Smooth muscle cell (in vitro differentiated cells): ENCODE measurements at regions not wholly inside any gene's neighbourhood (a gene's known extent, or its start where the extent isn't known, plus 50 kb on each side); places are given as distances from the start of the nearest gene placed in this dataset.
A peak's percentile ranks its signal among the peaks of the same experiment; 100 is the strongest.

ENCODE experiments used
- DNase-seq: peaks from one replicate; lab custom pipeline; 2025; ENCODE audit not compliant: unreplicated experiment; lab: John Stamatoyannopoulos, UW
- H2AFZ ChIP-seq: fragments of 200-600 bp; sonication (generic); 2 replicates; pipeline ENCODE4 v1.6.0; 2016; ENCODE audit warnings: antibody characterized with exemption, low read depth, mild to moderate bottlenecking
- H3F3A ChIP-seq: fragments of 200-600 bp; sonication (generic); 2 replicates; pipeline ENCODE4 v1.6.0; 2017; ENCODE audit warnings: antibody characterized with exemption, low read depth
- H3K27ac ChIP-seq: fragments of 200-600 bp; sonication (generic); 2 replicates; pipeline ENCODE4 v1.5.1; 2016; ENCODE audit warnings: low read depth, mild to moderate bottlenecking
- H3K27me3 ChIP-seq: fragments of 200-600 bp; sonication (generic); 2 replicates; pipeline ENCODE4 v1.6.1; 2016; ENCODE audit warnings: low read depth, mild to moderate bottlenecking
- H3K36me3 ChIP-seq: fragments of 200-600 bp; sonication (generic); 2 replicates; pipeline ENCODE4 v1.5.1; 2016; ENCODE audit warnings: low read depth
- H3K4me1 ChIP-seq: fragments of 200-600 bp; sonication (generic); 2 replicates; pipeline ENCODE4 v1.5.1; 2016; ENCODE audit warnings: low read depth
- H3K4me2 ChIP-seq: fragments of 200-600 bp; sonication (generic); 2 replicates; pipeline ENCODE4 v1.6.0; 2016; ENCODE audit warnings: mild to moderate bottlenecking
- H3K4me3 ChIP-seq: fragments of 200-600 bp; sonication (generic); 2 replicates; pipeline ENCODE4 v1.5.1; 2016; ENCODE audit warnings: mild to moderate bottlenecking
- H3K79me2 ChIP-seq: fragments of 200-600 bp; sonication (generic); 2 replicates; pipeline ENCODE4 v1.6.0; 2016; ENCODE audit warnings: low read depth, mild to moderate bottlenecking
- H3K9ac ChIP-seq: fragments of 200-600 bp; sonication (generic); 2 replicates; pipeline ENCODE4 v1.6.0; 2016; ENCODE audit warnings: low read depth
- H3K9me3 ChIP-seq: fragments of 200-600 bp; sonication (generic); replicated peaks from 2 replicates; pipeline ENCODE4 v1.5.1; 2016; ENCODE audit warnings: low read depth
- H4K20me1 ChIP-seq: fragments of 200-600 bp; sonication (generic); 2 replicates; pipeline ENCODE4 v1.6.0; 2016; ENCODE audit warnings: low read depth
- CTCF ChIP-seq: fragments of 200-600 bp; sonication (generic); IDR thresholded peaks from 2 replicates; pipeline ENCODE4 v1.5.1; 2017; ENCODE audit warnings: borderline replicate concordance, mild to moderate bottlenecking, antibody characterized with exemption; ENCODE audit not compliant: insufficient read depth, poor library complexity, severe bottlenecking
- WGBS: methylation state at CpG from one replicate; pipeline ENCODE4 v1.1.7; 2016; ENCODE audit warnings: low lambda C conversion rate; 5-methylcytosine and 5-hydroxymethylcytosine counted together

- peak overlapping the region; percentile 38 for H3K27ac ChIP-seq
Measured at GRCh38 chr5:113806250-113806649, 292.8 kb downstream of the YTHDC2 start.

GRCh38 chr5:113806904-113807303 is 293.4 kb downstream of the YTHDC2 start:
- WGBS: 66% methylated on average over 3 of the region's 3 CpGs
- no peaks in the 10 kb centered on the region for H3F3A ChIP-seq
- H3K79me2 ChIP-seq: no peaks in the 10 kb centered on the region
- H3K4me1 ChIP-seq: peaks cover 21% of the 10 kb centered on the region
- H3K36me3 ChIP-seq: no peaks in the 10 kb centered on the region
- H2AFZ ChIP-seq: peak overlapping the region; percentile 62
- H3K4me2 ChIP-seq: peak overlapping the region; percentile 45
- H4K20me1 ChIP-seq: no peaks in the 10 kb centered on the region
- peak overlapping the region; percentile 38 for H3K27ac ChIP-seq
- H3K9me3 ChIP-seq: no peaks in the 10 kb centered on the region
- H3K9ac ChIP-seq: no peak overlapping the region
- DNase-seq: no peak
- no peaks in the 10 kb centered on the region for H3K27me3 ChIP-seq
- no peak for TF ChIP-seq CTCF
- no peak overlapping the region for H3K4me3 ChIP-seq

More at GRCh38 chr5:113806250-113806649, 292.8 kb downstream of the YTHDC2 start:
- DNase-seq: no peak
- Histone ChIP-seq H2AFZ (peak overlapping the region; percentile 62), H3K4me2 (peak overlapping the region; percentile 45), H3K36me3 (no peaks in the 10 kb centered on the region), H3K9ac (no peak overlapping the region), H3F3A (no peaks in the 10 kb centered on the region), H3K79me2 (no peaks in the 10 kb centered on the region), H3K9me3 (no peaks in the 10 kb centered on the region), H3K4me1 (peaks cover 21% of the 10 kb centered on the region), H3K4me3 (peak overlapping the region; percentile 1), H3K27me3 (no peaks in the 10 kb centered on the region), H4K20me1 (no peaks in the 10 kb centered on the region)
- 27% methylated on average over 3 of the region's 3 CpGs for WGBS
- peak; percentile 30 for TF ChIP-seq CTCF

GRCh38 chr5:113807427-113807991 is 294.0 kb downstream of the YTHDC2 start:
- Histone ChIP-seq H3K4me3 (no peak overlapping the region), H3K9ac (no peak overlapping the region)
- DNase-seq: no peak

More at GRCh38 chr5:113807427-113807991, 294.0 kb downstream of the YTHDC2 start:
- Histone ChIP-seq H4K20me1 (no peaks in the 10 kb centered on the region), H3K79me2 (no peaks in the 10 kb centered on the region), H2AFZ (peak overlapping the region; percentile 62), H3K27ac (peak overlapping the region; percentile 38), H3K27me3 (no peaks in the 10 kb centered on the region), H3K9me3 (no peaks in the 10 kb centered on the region), H3K4me2 (peak overlapping the region; percentile 45), H3K36me3 (no peaks in the 10 kb centered on the region), H3F3A (no peaks in the 10 kb centered on the region), H3K4me1 (peaks cover 21% of the 10 kb centered on the region)
- WGBS: 45% methylated on average over 7 of the region's 7 CpGs
- TF ChIP-seq CTCF: no peak
